Renal cortical epithelial cell (primary cell): ENCODE measurements at regions not wholly inside any gene's neighbourhood (a gene's known extent, or its start where the extent isn't known, plus 50 kb on each side); places are given as distances from the start of the nearest gene placed in this dataset.
A peak's percentile ranks its signal among the peaks of the same experiment; 100 is the strongest.

Source experiments
- DNase-seq: peaks from one replicate; pipeline ENCODE4 v3.0.0-alpha.2; 2011; ENCODE audit warnings: low read depth

DNA sequence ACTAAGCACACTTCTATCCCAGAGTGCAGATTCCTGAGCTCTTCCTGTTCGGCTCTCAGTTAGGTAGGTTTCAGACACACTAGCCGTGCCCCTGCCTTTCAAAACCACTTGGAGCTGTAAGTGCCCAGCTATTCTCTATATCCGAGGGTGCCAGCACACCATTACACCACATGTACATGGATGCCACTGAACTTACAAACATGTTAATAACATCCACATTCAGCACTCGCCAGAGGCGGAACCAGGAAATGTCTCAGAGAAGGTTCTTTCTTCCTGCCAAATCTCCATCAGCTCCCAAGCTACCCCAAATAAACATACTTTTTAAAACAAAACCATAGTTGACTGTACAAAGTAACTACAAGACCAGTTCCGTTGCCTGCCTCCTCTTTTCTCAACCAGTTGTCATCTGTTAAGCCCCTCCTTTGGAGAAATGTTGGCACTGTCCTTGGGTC lies 78.4 kb upstream of the CTTNBP2NL start:
- no peak for DNase-seq

GRCh38 chr1:112318263-112318662 lies 77.8 kb upstream of the CTTNBP2NL start:
- DNase-seq: no peak

DNA sequence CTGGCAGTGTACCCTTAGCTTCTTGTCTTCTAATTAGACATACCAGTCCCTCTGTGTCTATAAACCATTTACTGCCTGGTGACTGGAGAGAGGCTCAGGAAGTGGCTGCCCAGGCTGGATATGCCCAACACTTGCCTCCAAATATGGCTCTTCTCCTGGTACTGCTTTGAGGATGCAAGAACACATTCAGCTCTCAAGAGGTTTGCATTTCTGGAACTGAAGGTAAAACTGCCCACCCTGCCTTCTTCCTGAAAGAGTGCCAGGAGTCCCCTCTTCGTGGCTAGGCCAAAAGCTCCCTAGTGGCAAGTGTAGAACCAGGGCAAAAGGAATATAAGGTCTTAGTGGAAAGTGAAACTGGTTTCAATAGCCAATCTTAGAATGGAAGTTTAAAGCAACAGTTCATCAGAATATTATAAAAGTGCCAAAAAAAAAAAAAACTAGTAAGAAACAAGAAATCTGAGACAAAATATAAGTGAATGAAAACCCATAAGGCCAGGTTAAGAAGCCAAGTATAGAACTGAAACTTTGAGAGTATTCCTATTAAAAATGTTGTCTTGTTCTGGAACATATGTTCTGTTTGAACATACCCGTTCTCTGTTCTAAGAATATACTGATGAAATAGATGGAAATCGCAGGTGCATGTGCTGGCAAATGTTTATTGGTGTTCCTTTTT lies 77.2 kb upstream of the CTTNBP2NL start:
- no peak for DNase-seq

DNA sequence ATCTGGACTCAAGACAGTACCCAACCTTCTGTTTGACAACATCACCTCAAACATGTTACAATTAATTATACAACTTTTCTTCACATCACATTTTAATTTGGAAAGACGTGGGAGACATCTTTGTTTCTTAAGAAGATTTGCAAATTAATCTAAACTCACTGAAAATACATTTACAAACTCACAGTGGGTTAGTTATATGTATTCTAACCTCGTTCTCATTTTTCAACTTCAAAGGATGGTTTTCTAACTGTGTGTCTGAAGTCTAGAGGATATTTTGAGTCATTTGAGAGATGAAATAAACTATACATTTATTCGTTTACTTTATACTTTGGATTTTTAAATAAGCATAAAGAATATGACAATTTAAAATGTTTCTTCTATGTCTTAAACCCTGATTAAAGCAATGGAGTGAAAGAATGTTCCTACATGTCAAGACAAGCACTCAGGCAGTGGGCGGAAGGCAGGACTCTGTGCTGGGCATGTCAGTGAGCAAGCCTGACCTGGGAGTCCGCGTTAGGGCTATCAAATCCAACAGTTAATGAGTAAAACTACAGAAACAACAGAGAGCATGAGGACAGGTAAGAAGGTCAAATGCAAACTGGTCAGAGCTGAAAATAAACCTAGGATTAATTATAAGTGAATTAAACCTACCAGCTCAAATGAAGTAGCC lies 76.5 kb upstream of the CTTNBP2NL start:
- DNase-seq: no peak

GRCh38 chr1:112320058-112320457 lies 76.0 kb upstream of the CTTNBP2NL start:
- no peak for DNase-seq

DNA sequence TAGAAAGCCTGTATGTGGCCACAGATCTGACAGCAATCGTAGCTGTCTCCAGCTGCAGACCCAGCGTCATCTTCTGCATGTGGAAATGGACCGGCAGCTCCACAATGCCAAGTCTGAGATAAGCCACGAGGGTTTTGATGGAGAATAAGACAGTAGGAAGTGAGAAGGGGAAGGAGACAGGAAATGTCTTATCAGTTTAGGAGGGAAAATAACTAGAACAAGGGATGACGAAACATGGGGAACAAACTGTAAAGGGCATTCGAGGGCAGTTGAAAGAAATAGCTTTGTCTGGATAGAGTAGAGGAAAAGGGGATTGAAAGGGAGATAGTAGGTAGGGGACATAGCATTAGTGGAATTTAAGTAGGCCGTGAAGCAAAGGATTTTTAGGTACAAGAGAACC lies 74.0 kb upstream of the CTTNBP2NL start:
- DNase-seq: no peak

DNA sequence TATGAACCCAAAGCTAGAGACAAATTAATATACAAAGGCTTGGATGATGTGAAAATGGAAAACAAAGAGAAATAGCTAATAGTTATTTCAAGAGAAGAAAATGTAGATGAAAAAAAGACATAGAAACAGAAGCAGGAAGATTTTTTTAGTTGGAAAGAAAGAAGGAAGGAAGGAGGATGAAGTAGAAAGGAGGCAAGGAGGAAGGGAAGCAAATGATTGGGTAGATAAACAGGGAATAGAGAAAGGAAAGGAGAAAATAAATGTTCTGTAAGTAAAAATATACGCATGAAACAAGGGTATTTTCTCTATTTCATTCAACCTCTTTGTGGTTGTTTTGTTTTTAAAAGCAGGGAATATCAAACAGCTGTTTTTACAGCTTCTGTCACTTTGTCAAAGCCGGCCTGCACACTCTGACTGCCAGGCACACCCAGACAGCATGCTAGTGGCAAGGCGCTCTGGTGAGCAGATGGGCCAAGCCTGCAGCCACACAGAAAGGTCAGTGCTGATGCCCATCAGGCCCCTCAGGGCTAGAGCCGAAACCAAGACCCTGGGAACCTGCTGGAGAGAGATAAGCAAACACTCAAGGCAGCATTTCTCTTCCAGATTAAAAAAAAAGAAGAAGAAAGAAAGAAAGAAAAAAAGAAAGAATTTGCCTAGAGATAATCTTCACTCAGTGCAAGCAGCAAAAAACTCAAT lies 72.9 kb upstream of the CTTNBP2NL start:
- no peak for DNase-seq

- DNase-seq: no peak
Observed at GRCh38 chr1:112325504-112325903, 70.5 kb upstream of the CTTNBP2NL start.

DNA sequence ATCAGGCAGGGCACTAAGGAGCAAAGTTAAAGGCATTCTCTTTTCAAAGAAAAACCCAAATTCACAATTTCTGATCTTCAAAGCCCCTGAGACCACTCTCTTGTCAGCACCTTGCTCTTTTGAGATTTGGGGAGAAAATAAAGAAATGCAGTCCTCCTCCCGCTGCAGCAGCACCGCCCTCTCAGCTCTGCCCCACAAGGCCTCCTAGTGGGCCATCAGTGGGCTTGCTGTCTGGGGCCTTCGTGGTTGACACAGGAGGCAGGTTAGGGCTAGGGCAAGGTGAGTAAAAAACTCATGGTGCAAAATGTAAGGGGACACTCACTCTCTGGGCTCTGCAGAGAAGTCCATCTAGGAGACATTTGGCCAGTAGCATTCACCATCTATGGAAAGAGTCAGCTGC lies 67.4 kb upstream of the CTTNBP2NL start:
- DNase-seq: no peak

GRCh38 chr1:112332176-112333150 lies 63.6 kb upstream of the CTTNBP2NL start:
- no peak for DNase-seq

DNA sequence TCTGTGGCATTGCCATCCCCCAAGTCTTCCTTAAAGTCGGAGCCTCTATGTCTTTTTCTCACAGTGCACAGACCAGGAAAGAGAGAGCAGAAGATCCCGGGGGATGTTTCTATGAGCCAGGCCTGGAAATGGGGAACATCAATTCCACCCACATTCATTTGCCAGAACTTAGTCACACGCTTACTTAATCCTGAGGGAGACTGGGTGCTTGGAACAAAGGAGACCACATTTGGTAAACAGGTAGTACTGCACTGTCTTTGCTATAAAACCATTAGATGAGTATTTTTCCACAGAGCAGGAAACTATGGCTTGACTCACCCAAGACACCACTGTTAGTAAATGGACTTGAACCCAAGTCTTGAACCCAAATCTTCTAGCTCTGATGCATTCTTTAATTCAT lies 60.7 kb upstream of the CTTNBP2NL start:
- peak; percentile 16 for DNase-seq

DNA sequence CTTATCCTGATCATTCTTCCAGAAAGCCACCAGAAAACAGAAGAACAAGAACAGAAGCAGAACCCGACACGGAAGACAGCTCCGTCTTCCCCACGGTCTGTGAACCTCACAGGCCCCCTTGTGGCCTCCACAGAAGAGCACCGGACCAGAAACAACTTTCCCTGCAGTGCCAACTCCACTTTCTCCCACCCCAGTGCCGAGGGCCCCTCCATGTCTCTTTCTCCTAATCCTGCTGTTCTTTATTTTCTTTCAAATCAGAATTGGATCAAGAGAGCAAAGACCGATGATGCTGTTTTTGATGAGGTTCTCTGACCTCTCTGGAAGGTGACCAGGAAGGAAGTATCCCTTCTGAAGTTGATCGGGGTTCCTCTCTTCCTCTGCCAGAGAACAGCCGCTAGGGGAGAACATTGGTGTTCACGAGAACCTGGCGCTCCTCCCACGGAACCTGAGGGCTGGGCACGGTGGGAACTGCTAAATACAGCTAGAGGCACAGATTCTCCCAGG lies 58.9 kb upstream of the CTTNBP2NL start:
- DNase-seq: no peak

- DNase-seq: no peak
Observed at GRCh38 chr1:112341986-112342385, 54.0 kb upstream of the CTTNBP2NL start.

DNA sequence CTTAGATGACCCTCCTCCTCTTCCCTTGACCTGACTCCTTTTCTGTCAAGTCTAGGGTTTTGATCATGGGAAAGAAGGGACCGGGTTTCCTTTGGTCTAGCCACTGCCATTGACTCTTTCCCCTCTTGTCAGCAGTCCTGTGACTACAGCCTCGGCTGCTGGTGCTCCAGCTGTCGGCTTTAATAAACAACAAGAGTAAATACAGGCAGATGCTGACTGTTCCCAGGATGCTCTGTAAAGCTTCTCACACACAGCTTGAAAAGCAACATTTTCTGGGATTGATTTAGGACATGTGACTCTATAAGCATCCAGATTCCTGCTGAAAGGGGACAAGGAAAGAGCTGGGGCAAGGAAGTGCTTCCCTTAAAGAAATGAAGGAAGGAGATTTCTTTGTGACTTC lies 53.5 kb upstream of the CTTNBP2NL start:
- DNase-seq: no peak

DNA sequence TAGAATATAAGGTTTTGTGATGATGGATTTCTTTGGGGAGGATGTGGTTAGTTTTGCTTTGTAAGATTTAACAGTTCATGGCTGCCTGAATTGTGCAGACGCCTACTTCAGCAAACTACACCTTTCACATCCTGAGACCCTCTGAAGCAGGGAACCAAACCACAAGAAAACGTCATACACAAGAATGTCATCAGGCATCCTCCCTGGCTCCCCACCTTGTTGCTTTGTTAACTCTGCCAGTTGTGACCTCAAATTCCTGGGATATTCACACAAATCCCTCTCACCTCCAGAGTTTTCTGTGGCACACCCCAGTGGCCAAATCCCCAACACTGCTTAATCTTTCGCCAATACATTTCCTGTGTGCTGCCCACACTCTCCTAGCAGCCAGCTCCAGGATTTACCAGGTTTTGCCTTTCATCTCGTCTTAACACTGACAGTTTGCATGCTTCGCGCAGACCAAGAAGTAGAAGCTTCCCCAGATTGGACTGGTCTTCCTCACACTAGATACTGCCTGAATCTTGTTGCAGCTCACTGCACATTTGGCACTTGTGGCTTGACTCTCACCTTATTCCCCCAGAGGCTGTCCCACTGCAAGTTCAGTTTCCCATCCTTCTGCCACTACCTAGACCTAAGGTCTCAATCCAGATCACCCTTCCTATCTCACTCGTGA lies 51.1 kb upstream of the CTTNBP2NL start:
- no peak for DNase-seq
